ENCODE measurements at regions not wholly inside any gene's neighbourhood (a gene's known extent, or its start where the extent isn't known, plus 50 kb on each side); places are given as distances from the start of the nearest gene placed in this dataset.

GRCh38 chr9:117952581-117952980, 248.4 kb downstream of the TLR4 start:
- H3K4me1 ChIP-seq: no peaks in the 10 kb centered on the region
- TF ChIP-seq POLR2AphosphoS5 (IDR thresholded peaks at IDR 0.05) (no peak), CTCF (IDR thresholded peaks at IDR 0.05) (no peak), POLR2A (IDR thresholded peaks at IDR 0.05) (no peak), EP300 (IDR thresholded peaks at IDR 0.05) (no peak)
- no peak overlapping the region for H3K27ac ChIP-seq
- 39 to 60% methylated on average over 2 of the region's 2 CpGs for WGBS, 2 donors
- H3K27me3 ChIP-seq: no peaks in the 10 kb centered on the region
- H3K9me3 ChIP-seq: no peaks in the 10 kb centered on the region
- ATAC-seq (ENCODE audit: low FRiP score in 2 of 2) (no peak), DNase-seq (no peak)
- no peak overlapping the region for H3K4me3 ChIP-seq
- no peaks in the 10 kb centered on the region for H3K36me3 ChIP-seq

DNA sequence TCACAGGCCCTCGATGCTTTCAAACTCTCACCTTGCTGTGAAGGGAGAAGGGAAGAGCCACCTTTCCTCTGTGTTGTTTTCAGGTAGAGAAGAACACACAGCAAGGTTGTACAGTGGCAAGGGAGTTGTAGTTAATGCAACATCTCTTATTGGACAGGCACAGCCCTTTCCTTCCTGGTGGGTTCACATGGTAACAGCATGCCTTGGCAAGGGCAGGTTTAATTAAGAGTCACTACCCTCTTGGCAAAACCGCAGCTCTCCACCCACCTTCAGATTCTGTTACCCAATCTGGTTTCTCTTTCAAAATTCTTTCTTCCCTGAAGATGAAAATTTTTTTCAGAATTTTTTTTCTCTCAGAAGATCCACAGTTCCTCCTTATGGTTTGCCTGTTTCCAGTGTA, 253.1 kb downstream of the TLR4 start:
- H3K36me3 ChIP-seq: no peaks in the 10 kb centered on the region
- no peaks in the 10 kb centered on the region for H3K9me3 ChIP-seq
- H3K27ac ChIP-seq: no peak overlapping the region
- H3K4me3 ChIP-seq: no peak overlapping the region
- TF ChIP-seq CTCF (IDR thresholded peaks at IDR 0.05): no peak
- TF ChIP-seq POLR2A (IDR thresholded peaks at IDR 0.05): no peak
- no peak for TF ChIP-seq POLR2AphosphoS5 (IDR thresholded peaks at IDR 0.05)
- no peak for TF ChIP-seq EP300 (IDR thresholded peaks at IDR 0.05)
- ATAC-seq (ENCODE audit: low FRiP score in 2 of 2) (peak; percentile 49 to 72), DNase-seq (peak in 1 of 2 donors; percentile 36)
- 47 to 59% methylated on average over 2 of the region's 2 CpGs for WGBS, 2 donors
- no peaks in the 10 kb centered on the region for H3K4me1 ChIP-seq
- H3K27me3 ChIP-seq: no peaks in the 10 kb centered on the region

DNA sequence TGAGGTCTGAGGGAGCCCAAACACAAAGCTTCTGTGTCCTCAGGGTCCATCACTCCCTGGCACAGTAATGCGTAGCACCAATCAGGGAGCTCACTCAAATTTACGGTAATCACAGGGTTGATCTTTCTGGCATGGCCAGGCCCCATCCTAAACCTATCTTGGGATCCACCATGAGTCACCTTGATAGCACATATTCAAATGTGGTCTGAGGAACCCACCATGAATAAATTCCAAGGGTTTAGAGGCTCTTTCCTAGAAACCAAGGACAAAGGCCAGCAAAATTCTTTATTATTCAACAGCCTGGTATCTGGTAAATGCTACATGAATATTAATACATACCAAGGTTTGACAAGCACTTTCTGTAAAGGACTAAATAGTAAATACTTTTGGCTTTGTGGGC, 254.5 kb downstream of the TLR4 start:
- H3K4me3 ChIP-seq: no peak overlapping the region
- WGBS, 2 donors: 93 to 100% methylated on average over 2 of the region's 2 CpGs
- no peaks in the 10 kb centered on the region for H3K4me1 ChIP-seq
- no peak overlapping the region for H3K27ac ChIP-seq
- H3K9me3 ChIP-seq: no peaks in the 10 kb centered on the region
- no peaks in the 10 kb centered on the region for H3K36me3 ChIP-seq
- ATAC-seq (ENCODE audit: low FRiP score in 2 of 2): no peak
- TF ChIP-seq CTCF (IDR thresholded peaks at IDR 0.05) (no peak), POLR2A (IDR thresholded peaks at IDR 0.05) (no peak)
- no peaks in the 10 kb centered on the region for H3K27me3 ChIP-seq
- no peak for DNase-seq

DNA sequence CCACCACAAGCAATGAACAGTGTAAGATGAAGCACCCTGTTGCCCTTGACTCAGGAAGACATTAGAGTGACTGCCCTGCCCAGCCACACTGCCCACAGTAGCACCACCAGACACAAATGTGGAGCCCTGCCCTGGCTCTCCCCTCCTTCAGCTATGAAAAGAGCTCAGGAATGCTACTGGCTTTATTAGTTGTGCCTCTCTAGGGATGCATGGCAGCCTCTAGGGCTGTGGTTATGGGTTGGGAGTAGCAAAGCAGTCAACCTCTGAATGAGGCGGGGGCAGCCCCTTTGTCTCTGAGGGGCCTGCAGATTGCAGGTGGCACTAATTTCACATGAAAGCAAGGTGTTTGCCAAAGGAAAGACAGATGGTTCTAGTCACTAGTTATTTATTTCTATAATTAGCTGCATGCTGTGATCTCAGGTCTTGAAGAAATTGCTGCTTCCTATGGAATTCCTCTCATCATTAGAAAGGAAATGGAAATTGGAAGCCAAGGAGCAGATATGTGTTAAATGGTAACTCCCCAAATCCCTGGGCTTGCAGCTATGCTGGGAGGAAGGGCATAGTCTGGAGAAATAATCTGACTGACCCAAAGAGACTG, 259.4 kb downstream of the TLR4 start:
- ATAC-seq (ENCODE audit: low FRiP score in 2 of 2) (no peak), DNase-seq (no peak)
- H3K4me3 ChIP-seq: no peak overlapping the region
- no peaks in the 10 kb centered on the region for H3K4me1 ChIP-seq
- H3K27ac ChIP-seq: no peak overlapping the region
- H3K9me3 ChIP-seq: no peaks in the 10 kb centered on the region
- 83 to 88% methylated on average over 1 of the region's 1 CpG for WGBS, 2 donors
- H3K27me3 ChIP-seq: no peaks in the 10 kb centered on the region
- no peaks in the 10 kb centered on the region for H3K36me3 ChIP-seq
- TF ChIP-seq POLR2A (IDR thresholded peaks at IDR 0.05) (no peak), POLR2AphosphoS5 (IDR thresholded peaks at IDR 0.05) (no peak), EP300 (IDR thresholded peaks at IDR 0.05) (no peak), CTCF (IDR thresholded peaks at IDR 0.05) (no peak)

- no peak for ATAC-seq (ENCODE audit: low FRiP score in 2 of 2)
- no peak for DNase-seq
These were observed 266.3 kb downstream of the TLR4 start for GRCh38 chr9:117970276-117971050.

More at GRCh38 chr9:117970276-117971050, 266.3 kb downstream of the TLR4 start:
- Histone ChIP-seq H3K27ac (no peak overlapping the region), H3K4me1 (no peaks in the 10 kb centered on the region), H3K4me3 (no peak overlapping the region), H3K27me3 (no peaks in the 10 kb centered on the region), H3K36me3 (no peaks in the 10 kb centered on the region), H3K9me3 (no peaks in the 10 kb centered on the region)
- TF ChIP-seq EP300 (IDR thresholded peaks at IDR 0.05) (no peak), POLR2A (IDR thresholded peaks at IDR 0.05) (no peak), POLR2AphosphoS5 (IDR thresholded peaks at IDR 0.05) (no peak), CTCF (IDR thresholded peaks at IDR 0.05) (no peak)
- WGBS, 2 donors: 79 to 81% methylated on average over 7 of the region's 7 CpGs

Data from upper lobe of left lung (tissue), 6 donors.